Ishikawa (cell line): ENCODE measurements at regions not wholly inside any gene's neighbourhood (a gene's known extent, or its start where the extent isn't known, plus 50 kb on each side); places are given as distances from the start of the nearest gene placed in this dataset.

Experiments used
- EGR1 ChIP-seq: IDR thresholded peaks from 2 replicates; pipeline ENCODE4 v1.6.1; 2012
- EP300 ChIP-seq: IDR thresholded peaks from 2 replicates; pipeline ENCODE4 v1.6.1; 2012; ENCODE audit warnings: borderline replicate concordance
- FOXM1 ChIP-seq: IDR thresholded peaks from 2 replicates; pipeline ENCODE4 v1.6.1; 2012; ENCODE audit warnings: low read depth, borderline replicate concordance
- MAX ChIP-seq: IDR thresholded peaks from 2 replicates; pipeline ENCODE4 v1.6.1; 2012
- NFIC ChIP-seq: IDR thresholded peaks from 2 replicates; pipeline ENCODE4 v1.6.1; 2012
- RAD21 ChIP-seq: IDR thresholded peaks from 2 replicates; pipeline ENCODE4 v1.6.1; 2012; ENCODE audit warnings: low read depth
- REST ChIP-seq: IDR thresholded peaks from 2 replicates; pipeline ENCODE4 v1.6.1; 2012; ENCODE audit warnings: low read depth, mild to moderate bottlenecking
- TAF1 ChIP-seq: IDR thresholded peaks from 2 replicates; pipeline ENCODE4 v1.6.1; 2012; ENCODE audit warnings: low read depth, mild to moderate bottlenecking
- USF1 ChIP-seq: IDR thresholded peaks from 2 replicates; pipeline ENCODE4 v1.6.1; 2012
- YY1 ChIP-seq: IDR thresholded peaks from 2 replicates; pipeline ENCODE4 v1.6.1; 2012; ENCODE audit warnings: low read depth
- ZBTB7A ChIP-seq: IDR thresholded peaks from 2 replicates; pipeline ENCODE4 v1.6.1; 2012; ENCODE audit warnings: low read depth

- TF ChIP-seq EGR1 (no peak), TAF1 (no peak), USF1 (no peak), MAX (no peak), FOXM1 (no peak), ZBTB7A (peak; percentile 60), REST (no peak), RAD21 (peak; percentile 78), NFIC (no peak), YY1 (no peak), EP300 (no peak)
These were observed 285.0 kb upstream of the PARD3B start for GRCh38 chr2:204260162-204260877.
